ENCODE measurements at regions not wholly inside any gene's neighbourhood (a gene's known extent, or its start where the extent isn't known, plus 50 kb on each side); places are given as distances from the start of the nearest gene placed in this dataset.
"Not testable (repeated sequence)": the region's sequence is repeated elsewhere in the genome, so short reads cannot be mapped to it uniquely, and the experiment has no call there.

DNA sequence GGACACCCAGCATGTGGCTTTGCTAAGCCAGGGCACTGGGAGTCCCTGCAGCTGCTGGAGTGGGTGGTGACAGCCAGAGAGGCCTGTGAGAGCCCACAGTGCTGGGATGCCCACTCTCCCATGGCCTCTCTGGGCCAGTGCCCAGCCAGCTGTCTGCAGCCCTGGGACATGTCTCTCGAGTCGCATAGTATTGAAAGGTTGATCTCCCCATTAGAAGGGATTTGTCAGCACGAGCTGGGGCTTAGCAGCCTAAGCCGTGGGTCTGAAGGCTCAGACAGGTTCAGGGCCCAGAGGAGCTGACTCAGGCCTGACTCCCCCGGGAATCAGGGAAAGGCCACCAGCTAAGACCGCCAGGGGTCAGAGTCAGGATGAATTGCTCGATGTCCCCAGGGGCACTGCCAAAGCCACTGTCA lies 53.5 kb downstream of the FOXD2 start:
- no peak for DNase-seq (ENCODE audit: low read depth)

- DNase-seq (ENCODE audit: low read depth): no peak
Measured at GRCh38 chr1:47495176-47495713, 57.4 kb downstream of the FOXD2 start.

DNA sequence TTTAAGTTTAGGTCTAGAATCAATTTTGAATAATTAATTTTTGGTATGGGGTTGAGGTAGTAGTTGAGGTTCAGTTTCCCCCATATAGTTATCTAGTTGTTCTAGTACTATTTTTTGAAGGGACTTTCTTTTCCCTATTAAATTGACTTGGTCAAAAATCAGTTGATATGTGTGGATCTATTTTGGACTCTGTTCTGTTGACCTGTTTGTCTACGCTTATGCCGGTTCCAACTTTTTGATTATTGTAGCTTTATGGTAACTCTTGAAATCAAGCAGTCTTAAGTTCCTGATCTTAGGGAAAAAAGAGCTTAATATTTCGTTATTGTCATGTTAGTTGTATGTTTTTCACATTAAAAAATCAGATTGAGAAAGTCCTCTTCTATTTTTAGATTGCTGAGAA lies 60.7 kb downstream of the FOXD2 start:
- DNase-seq (ENCODE audit: low read depth): no peak

DNA sequence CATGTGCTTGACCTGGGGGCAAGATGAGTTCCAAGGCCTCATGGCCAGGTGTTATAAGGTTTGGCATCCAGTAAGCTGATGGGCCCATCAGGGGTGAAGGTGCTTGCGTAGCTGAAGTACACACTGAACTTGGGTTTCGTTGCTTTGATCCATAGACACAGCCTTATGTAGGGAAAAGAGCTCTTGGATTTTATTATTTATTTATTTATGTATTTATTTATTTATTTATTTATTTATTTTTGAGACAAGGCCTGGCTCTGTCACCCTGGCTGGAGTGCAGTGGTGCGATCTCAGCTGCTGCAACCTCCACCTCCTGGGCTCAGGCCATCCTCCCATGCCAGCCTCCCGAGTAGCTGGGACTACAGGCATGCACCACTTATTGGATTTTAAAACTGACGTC lies 63.2 kb downstream of the FOXD2 start:
- no peak for DNase-seq (ENCODE audit: low read depth)

GRCh38 chr1:47502746-47503370 lies 65.0 kb downstream of the FOXD2 start:
- no peak for DNase-seq (ENCODE audit: low read depth)

GRCh38 chr1:47504840-47505239 lies 67.0 kb downstream of the FOXD2 start:
- DNase-seq (ENCODE audit: low read depth): not testable (repeated sequence)

DNA sequence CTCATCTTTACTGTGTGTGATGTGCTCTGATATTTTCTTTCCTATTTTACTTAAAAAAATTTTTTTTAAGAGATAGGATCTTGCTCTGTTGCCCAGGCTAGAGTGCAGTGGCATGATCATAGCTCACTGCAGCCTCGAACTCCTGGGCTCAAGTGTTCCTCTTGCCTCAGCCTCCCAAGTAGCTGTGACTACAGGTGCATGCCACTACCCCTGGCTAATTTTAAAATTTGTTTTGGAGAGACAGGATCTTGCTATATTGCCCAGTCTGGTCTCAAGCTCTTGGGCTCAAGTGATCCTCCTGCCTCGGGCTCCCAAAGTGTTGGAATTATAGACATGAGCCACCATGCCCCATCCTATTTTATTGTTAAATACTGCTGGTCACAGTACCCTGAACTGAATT lies 67.4 kb downstream of the FOXD2 start:
- no peak for DNase-seq (ENCODE audit: low read depth)

DNA sequence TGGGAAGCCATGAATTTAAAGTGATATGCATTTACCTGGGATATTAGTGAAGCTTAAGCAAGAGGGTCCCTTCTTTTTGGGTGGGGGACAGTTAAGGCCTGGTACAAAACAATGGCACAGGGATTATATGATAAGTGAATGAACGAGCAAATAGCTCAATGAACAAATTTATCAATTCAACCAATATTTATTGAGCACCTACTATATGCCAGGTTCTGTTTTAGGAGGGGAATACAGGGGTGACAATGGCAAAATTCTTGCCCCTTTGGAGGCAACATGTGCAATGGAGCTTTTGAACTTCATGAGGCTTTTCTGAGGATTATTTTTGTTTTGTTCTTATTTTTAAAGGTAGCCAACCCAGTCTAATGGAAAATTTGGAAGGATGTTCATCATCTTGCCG lies 68.2 kb downstream of the FOXD2 start:
- DNase-seq (ENCODE audit: low read depth): no peak

- no peak for DNase-seq (ENCODE audit: low read depth)
Measured at GRCh38 chr1:47507144-47507543, 69.3 kb downstream of the FOXD2 start.

DNA sequence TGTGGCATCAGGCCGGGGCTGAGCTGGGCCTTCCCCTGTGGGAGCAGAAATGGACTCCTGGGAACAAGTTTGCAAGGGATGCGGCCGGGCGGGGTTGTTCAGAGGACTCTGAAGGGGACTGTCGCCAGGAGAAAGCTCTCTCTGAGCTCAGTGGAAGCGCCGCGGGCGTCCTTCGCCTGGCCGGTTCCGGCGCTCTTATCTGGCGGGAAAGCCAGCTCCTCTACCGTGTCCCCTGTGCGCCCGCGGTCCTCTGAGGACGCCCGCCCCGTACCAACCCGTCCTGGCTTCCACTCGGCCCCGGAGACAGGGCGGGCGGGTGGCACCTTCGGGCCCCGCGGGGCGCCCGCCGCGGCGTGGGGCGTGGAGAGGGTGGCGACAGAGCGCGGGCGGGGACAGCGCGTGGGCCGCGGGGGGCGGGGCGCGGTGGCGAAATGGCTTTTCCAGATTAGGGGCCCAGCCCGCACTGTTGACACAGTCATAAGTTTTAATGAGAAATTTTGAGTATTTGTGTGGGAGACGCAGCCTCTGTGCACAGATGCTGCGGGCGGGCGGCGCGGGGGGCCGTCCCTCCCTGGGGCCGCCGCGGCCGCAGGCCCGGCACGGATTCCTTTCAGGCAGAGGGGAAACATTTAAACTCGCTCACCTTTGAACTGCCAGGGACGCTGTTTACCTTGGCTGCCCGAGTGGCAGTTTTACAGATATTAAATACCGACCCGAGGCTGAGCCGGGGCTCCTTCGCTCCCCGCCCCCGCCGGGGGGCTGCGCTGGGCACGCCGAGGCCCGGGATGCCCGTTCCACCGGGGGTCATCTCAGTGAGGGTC lies 70.2 kb downstream of the FOXD2 start:
- no peak for DNase-seq (ENCODE audit: low read depth)

DNA sequence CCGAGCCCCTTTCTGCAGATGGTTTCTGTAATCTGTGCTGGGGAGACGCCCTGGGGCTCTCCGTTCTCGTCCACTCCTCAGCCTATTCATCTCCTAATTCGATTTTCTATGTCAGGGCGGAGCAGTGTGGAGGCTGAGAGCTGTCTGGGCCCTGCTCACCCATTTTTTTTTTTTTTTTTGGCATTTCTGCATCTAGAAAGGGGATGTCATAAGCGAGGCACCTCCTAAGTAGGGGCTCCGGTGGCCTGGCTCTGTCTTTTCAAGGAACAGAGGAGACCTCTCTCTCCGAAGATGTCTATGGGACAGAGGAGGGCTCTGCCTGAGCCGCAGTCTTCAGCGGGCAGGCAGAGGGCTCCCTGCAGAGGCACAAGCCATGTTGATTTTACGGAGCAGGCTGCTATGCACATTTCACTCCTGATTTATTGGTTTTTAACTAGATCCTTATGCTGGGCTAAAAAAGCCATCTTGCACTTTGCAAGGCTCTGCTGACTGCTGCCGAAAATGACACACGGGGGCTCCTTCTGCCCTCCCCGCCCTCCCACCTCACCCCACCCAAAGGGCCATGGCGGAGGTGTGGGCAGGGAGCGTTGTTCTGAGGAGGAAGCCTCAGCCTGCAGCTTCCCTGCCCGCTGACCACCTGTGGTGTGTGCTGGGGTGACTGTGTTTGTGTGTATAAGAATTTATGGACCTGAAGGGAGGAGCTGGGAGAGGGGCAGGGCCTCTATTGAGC lies 71.0 kb downstream of the FOXD2 start:
- DNase-seq (ENCODE audit: low read depth): no peak

GRCh38 chr1:47510282-47510811 lies 72.5 kb downstream of the FOXD2 start:
- DNase-seq (ENCODE audit: low read depth): no peak

- no peak for DNase-seq (ENCODE audit: low read depth)
Measured at GRCh38 chr1:47511825-47512224, 74.0 kb downstream of the FOXD2 start.

GRCh38 chr1:47513393-47513792 lies 75.5 kb downstream of the FOXD2 start:
- no peak for DNase-seq (ENCODE audit: low read depth)

- DNase-seq (ENCODE audit: low read depth): no peak
Measured at GRCh38 chr1:47514229-47514628, 76.4 kb downstream of the FOXD2 start.

- DNase-seq (ENCODE audit: low read depth): no peak
Measured at GRCh38 chr1:47515164-47515789, 77.4 kb downstream of the FOXD2 start.

GRCh38 chr1:47517946-47518345 lies 80.1 kb downstream of the FOXD2 start:
- no peak for DNase-seq (ENCODE audit: low read depth)

DNA sequence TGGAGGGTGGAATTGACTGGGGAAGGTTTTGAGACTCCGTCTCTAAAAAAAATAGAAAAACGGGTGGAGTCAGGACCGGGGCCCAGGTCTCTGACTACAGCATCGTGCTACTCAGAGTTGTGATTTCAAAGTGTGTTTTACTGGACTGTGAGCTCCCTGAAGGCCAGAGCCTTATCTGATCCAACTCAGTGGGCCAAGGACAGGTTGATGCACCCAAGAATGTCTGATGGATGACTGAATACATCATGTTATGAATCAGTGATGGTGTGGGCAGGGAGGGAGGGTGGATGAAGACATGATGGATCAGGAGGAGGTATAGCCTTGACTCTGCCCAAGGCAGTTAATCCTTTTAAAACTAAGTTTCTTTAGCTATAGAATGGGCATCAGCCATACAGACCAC lies 81.6 kb downstream of the FOXD2 start:
- no peak for DNase-seq (ENCODE audit: low read depth)

DNA sequence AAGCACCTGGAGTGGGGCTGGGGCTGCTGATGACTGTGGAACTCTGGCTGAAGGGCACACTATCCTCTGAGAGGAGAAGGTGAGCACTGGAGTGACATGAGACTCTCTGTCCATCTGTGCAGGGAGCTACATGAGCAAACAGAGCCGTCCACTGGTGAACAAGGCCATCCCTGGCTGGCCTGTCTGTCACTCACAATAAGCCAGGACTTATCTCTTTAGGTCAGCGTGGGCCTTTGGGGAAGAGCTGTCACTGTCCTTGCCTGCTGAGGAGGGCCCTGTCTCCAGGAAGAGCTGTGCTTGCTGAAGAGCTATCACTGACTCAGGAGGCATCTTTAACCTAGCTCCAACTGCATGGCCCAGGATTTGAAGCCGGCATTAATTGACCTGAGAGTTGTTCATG lies 82.1 kb downstream of the FOXD2 start:
- DNase-seq (ENCODE audit: low read depth): no peak

DNA sequence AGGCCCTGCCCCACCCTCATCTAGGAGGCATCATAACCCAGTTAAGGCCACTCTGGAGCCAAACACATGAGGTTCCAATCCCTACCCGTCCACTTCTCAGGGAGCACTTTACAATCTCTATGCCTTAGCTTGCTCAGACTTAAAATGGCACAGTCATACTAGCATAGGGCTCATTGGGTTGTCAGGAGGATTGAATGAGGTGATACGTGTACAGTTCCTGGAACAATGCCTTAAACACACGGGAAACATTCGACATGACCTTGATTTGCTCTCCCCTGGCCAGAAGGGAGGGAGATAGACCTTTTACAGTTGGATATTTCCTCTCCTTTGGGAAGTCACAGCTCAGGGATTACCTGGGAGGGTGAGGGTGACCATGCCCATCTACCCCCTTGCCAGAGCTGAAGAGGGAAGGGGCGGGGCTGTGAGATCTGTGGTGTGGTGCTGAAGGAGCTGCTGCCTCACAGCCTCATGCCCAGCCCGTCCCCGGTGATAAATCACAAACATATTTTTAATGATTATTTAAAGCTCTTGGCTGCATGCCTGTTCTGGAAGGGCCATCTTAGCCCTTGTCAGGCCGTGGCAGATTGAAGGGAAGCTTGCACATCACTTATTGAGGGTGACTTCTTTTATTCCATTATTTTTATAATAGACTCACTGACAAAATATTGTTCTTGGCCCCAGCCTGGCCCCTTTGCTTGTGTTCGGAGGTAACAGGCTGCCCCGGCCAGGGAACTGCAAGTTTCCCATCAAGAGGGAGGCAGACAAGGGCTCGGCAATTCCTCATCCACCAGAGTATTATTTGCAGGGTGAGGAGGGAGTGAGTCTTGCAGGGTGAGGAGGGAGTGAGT lies 83.4 kb downstream of the FOXD2 start:
- no peak for DNase-seq (ENCODE audit: low read depth)

Measured in activated gamma-delta T cell treated with anti-CD3 and anti-CD28 coated beads, Interleukin-2, amount 50 U/mL, for 16 hours (primary cell).